Loucy (cell line): ENCODE measurements at regions not wholly inside any gene's neighbourhood (a gene's known extent, or its start where the extent isn't known, plus 50 kb on each side); places are given as distances from the start of the nearest gene placed in this dataset.

Source experiments
- H2AFZ ChIP-seq: fragments of 200-600 bp; sonication (generic); 2 replicates; pipeline ENCODE4 v1.6.0; 2016; ENCODE audit warnings: antibody characterized with exemption, mild to moderate bottlenecking, low read length, moderate library complexity
- H3F3A ChIP-seq: fragments of 200-600 bp; 2 replicates; pipeline ENCODE4 v1.6.0; 2016; ENCODE audit warnings: antibody characterized with exemption, low read depth, mild to moderate bottlenecking
- H3K27me3 ChIP-seq: fragments of 200-600 bp; sonication (generic); 2 replicates; pipeline ENCODE4 v1.6.1; 2014; ENCODE audit warnings: low read length, mild to moderate bottlenecking; ENCODE audit not compliant: insufficient read depth, poor library complexity, severe bottlenecking
- H3K36me3 ChIP-seq: fragments of 200-600 bp; sonication (generic); 2 replicates; pipeline ENCODE4 v1.6.1; 2016; ENCODE audit warnings: low read length; ENCODE audit not compliant: insufficient read depth
- H3K4me1 ChIP-seq: fragments of 200-600 bp; sonication (generic); 2 replicates; pipeline ENCODE4 v1.5.1; 2014; ENCODE audit warnings: low read length, mild to moderate bottlenecking; ENCODE audit not compliant: insufficient read depth, poor library complexity, severe bottlenecking
- H3K4me2 ChIP-seq: fragments of 200-600 bp; sonication (generic); 2 replicates; pipeline ENCODE4 v1.6.0; 2014; ENCODE audit warnings: antibody characterized with exemption, low read length, low read depth, mild to moderate bottlenecking; ENCODE audit not compliant: poor library complexity, severe bottlenecking
- H3K4me3 ChIP-seq: fragments of 200-600 bp; sonication (generic); 2 replicates; pipeline ENCODE4 v1.5.1; 2014; ENCODE audit warnings: low read length, mild to moderate bottlenecking, mixed read lengths; ENCODE audit not compliant: poor library complexity, severe bottlenecking
- H3K79me2 ChIP-seq: fragments of 200-600 bp; sonication (generic); 2 replicates; pipeline ENCODE4 v1.6.1; 2014; ENCODE audit warnings: low read length; ENCODE audit not compliant: insufficient read depth
- H3K9ac ChIP-seq: fragments of 200-600 bp; sonication (generic); 2 replicates; pipeline ENCODE4 v1.6.0; 2014; ENCODE audit warnings: mild to moderate bottlenecking, low read depth, low read length, moderate library complexity; ENCODE audit not compliant: poor library complexity, severe bottlenecking
- H3K9me2 ChIP-seq: fragments of 200-600 bp; sonication (generic); replicated peaks from 2 replicates; pipeline ENCODE4 v1.6.1; 2016; ENCODE audit warnings: low read depth, low read length, mixed read lengths
- H3K9me3 ChIP-seq: fragments of 200-600 bp; sonication (generic); 2 replicates; pipeline ENCODE4 v1.6.1; 2014; ENCODE audit warnings: mild to moderate bottlenecking, antibody characterized with exemption, low read length, low read depth; ENCODE audit not compliant: insufficient read depth
- H4K20me1 ChIP-seq: fragments of 200-600 bp; sonication (generic); 2 replicates; pipeline ENCODE4 v1.6.0; 2014; ENCODE audit warnings: antibody characterized with exemption, low read length, mild to moderate bottlenecking; ENCODE audit not compliant: insufficient read depth, poor library complexity, severe bottlenecking
- CTCF ChIP-seq: fragments of 200-600 bp; sonication (generic); conservative IDR thresholded peaks from 2 replicates; pipeline ENCODE4 v1.5.1; 2014; ENCODE audit warnings: mild to moderate bottlenecking, antibody characterized with exemption, low read length
- EZH2phosphoT487 ChIP-seq: fragments of 200-600 bp; IDR thresholded peaks from 2 replicates; pipeline ENCODE4 v1.6.1; 2018; ENCODE audit warnings: antibody characterized with exemption, mild to moderate bottlenecking, moderate library complexity, borderline replicate concordance

GRCh38 chr10:80996615-80997193 is 459.0 kb downstream of the SH2D4B start:
- Histone ChIP-seq H3K27me3 (no peaks in the 10 kb centered on the region), H3K36me3 (no peaks in the 10 kb centered on the region), H3K4me1 (no peaks in the 10 kb centered on the region), H3K4me2 (no peak overlapping the region), H2AFZ (no peak overlapping the region), H4K20me1 (no peaks in the 10 kb centered on the region), H3K9me3 (no peaks in the 10 kb centered on the region), H3K9me2 (no peaks in the 10 kb centered on the region), H3K4me3 (no peak overlapping the region), H3F3A (no peaks in the 10 kb centered on the region), H3K79me2 (no peaks in the 10 kb centered on the region), H3K9ac (no peak overlapping the region)
- TF ChIP-seq EZH2phosphoT487: no peak
- TF ChIP-seq CTCF: no peak

GRCh38 chr10:81000781-81001180 is 463.1 kb downstream of the SH2D4B start:
- TF ChIP-seq EZH2phosphoT487 (no peak), CTCF (no peak)
- Histone ChIP-seq H3F3A (no peaks in the 10 kb centered on the region), H3K27me3 (no peaks in the 10 kb centered on the region), H2AFZ (no peak overlapping the region), H3K9me3 (no peaks in the 10 kb centered on the region), H3K79me2 (no peaks in the 10 kb centered on the region), H4K20me1 (no peaks in the 10 kb centered on the region), H3K4me3 (no peak overlapping the region), H3K4me2 (no peak overlapping the region), H3K36me3 (no peaks in the 10 kb centered on the region), H3K9me2 (no peaks in the 10 kb centered on the region), H3K4me1 (peaks cover 7% of the 10 kb centered on the region), H3K9ac (no peak overlapping the region)

GRCh38 chr10:81002382-81002781 is 464.7 kb downstream of the SH2D4B start:
- H3K4me1 ChIP-seq: peaks cover 7% of the 10 kb centered on the region
- no peaks in the 10 kb centered on the region for H4K20me1 ChIP-seq
- H3K79me2 ChIP-seq: no peaks in the 10 kb centered on the region
- no peaks in the 10 kb centered on the region for H3F3A ChIP-seq
- H3K9me2 ChIP-seq: no peaks in the 10 kb centered on the region
- no peak overlapping the region for H3K4me3 ChIP-seq
- H3K9ac ChIP-seq: no peak overlapping the region
- H3K9me3 ChIP-seq: no peaks in the 10 kb centered on the region
- H2AFZ ChIP-seq: peak overlapping the region; percentile 37; the same call in 1 of the 2 replicates
- H3K4me2 ChIP-seq: no peak overlapping the region
- no peak for TF ChIP-seq EZH2phosphoT487
- no peak for TF ChIP-seq CTCF
- H3K36me3 ChIP-seq: no peaks in the 10 kb centered on the region
- H3K27me3 ChIP-seq: no peaks in the 10 kb centered on the region
